ENCODE measurements at regions not wholly inside any gene's neighbourhood (a gene's known extent, or its start where the extent isn't known, plus 50 kb on each side); places are given as distances from the start of the nearest gene placed in this dataset.
"Not testable (repeated sequence)": the region's sequence is repeated elsewhere in the genome, so short reads cannot be mapped to it uniquely, and the experiment has no call there.

GRCh38 chr2:57615855-57616556, 430.6 kb upstream of the VRK2 start:
- POLR2A ChIA-PET, result no interaction called here
- CTCF ChIA-PET, result no interaction called here

GRCh38 chr2:57617318-57617717, 429.3 kb upstream of the VRK2 start:
- ChIA-PET POLR2A (no interaction called here), CTCF (no interaction called here)

DNA sequence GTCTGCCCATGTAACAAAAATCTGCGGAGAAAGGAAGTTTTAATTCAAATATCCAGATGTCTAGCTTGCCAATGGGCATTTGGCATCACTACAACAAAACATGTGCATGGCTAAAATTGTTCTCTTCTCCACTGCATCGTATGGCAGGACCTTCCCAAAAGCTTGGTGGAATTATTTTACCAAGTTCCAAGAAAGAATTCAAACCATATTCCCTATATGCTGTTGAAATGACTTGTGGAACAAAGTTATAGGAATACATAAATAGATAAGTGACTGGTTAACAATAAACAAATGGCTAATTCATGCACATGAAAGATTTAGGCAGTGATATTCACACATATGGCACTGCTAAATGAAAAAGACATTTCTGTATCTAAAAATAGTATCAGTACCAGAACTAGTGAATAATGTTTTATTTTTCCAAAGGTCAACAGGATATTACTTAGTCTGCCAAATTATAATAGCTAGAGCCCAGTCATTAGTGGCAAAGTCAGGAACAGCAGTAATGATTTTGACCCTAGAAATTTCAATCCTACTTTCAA, 425.4 kb upstream of the VRK2 start:
- CTCF ChIA-PET, result no interaction called here
- POLR2A ChIA-PET, result no interaction called here

DNA sequence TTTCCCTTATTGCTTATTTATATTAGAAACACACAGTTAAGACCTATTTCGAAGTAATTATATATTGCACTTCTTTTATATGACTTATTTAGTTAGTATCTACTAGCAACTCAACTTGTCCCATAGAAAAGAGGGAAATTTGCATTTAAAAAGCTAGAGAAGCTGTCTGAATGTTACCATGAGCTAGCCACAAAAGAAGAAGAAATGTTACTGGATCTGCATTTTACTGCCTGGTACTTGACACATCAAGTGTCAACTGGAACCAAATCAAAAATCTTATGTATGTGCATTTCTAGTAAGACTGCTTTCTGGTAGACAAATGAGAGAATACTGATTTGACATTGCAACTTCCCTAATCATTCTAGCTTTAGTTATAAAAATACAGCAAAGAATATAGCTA, 424.6 kb upstream of the VRK2 start:
- ChIA-PET POLR2A (no interaction called here), CTCF (no interaction called here)

DNA sequence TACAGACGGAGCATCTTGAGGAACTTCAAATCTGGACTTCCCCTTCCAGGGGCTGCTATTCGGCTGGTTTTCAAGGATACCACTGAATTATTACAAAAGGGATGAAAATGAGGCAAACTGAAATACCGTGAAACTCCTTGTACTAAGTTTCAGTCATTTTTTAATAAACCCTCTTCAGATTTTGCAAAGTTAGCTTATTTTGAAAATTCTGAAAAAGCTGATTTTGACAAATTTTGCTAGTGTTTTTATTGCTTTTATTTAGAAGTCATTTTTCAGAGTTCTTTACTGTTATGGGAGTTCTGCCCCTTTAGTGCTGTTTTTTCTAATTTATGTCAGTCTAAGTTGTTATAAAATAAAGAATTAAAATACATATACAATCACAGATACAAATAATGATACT, 390.4 kb upstream of the VRK2 start:
- ChIA-PET CTCF (no interaction called here), POLR2A (no interaction called here)

- CTCF ChIA-PET, result no interaction called here
- POLR2A ChIA-PET, result no interaction called here
Measured at GRCh38 chr2:57669570-57669969, 377.0 kb upstream of the VRK2 start.

- ChIA-PET CTCF (no interaction called here), POLR2A (no interaction called here)
Measured at GRCh38 chr2:57674025-57674424, 372.6 kb upstream of the VRK2 start.

DNA sequence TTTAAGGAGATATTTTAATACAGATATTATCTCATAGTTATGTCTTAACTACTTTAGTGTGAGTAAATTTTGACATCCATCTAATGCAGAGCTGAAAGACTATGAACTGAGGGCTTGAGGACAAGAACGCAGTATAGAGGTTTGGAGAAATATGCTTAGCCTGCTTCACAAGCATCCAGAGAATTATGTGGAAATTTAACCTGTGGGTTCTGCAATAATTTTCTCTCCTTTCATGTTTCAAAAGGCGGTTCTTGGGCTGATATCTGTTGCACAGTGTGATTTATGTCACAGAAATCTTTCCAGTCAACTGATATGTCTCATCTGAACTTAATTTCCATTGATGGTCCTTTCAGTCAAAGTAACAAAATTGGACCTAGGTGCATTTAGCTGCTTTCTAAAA, 371.9 kb upstream of the VRK2 start:
- POLR2A ChIA-PET, result no interaction called here
- CTCF ChIA-PET, result no interaction called here

- ChIA-PET POLR2A (no interaction called here), CTCF (no interaction called here)
Measured at GRCh38 chr2:57677296-57677695, 369.3 kb upstream of the VRK2 start.

GRCh38 chr2:57681650-57682049, 365.0 kb upstream of the VRK2 start:
- ChIA-PET CTCF (no interaction called here), POLR2A (no interaction called here)

DNA sequence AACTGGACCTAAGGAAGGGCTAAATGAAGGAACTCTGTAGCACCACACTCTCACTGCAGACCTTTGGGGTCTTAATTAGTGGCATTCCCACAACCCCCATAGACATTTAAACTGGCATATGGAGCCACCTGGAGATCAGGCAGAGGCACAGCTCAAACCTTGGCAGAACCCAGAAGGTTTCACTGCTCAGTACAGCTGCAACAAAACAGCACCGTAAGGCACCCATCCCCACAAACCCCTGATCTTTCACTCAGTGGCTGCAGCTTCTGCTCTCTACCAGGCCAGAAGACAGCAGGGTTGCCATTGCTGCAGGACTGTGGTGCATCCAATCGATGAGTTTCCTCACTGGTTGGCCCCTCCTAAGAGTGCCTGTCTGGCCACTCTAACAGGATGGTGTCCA, 361.6 kb upstream of the VRK2 start:
- POLR2A ChIA-PET, result no interaction called here
- CTCF ChIA-PET, result no interaction called here

DNA sequence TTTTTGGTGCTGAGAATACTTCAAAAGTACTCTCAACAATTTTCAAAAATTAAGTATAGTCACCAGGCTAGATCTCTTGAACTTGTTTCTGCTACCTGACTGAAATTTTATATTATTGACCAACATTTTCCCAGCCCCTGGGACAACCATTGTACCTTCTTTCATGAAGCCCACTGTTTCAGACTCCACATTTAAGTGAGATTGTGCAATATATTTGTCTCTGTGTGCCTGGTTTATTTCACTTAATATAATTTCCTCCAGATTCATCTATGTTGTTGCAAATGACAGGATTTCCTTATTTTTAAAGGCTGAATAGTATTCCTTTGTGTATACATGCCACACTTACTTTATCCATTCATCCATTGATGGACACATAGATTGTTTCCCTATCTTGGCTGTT, 354.2 kb upstream of the VRK2 start:
- ChIA-PET CTCF (no interaction called here), POLR2A (no interaction called here)

DNA sequence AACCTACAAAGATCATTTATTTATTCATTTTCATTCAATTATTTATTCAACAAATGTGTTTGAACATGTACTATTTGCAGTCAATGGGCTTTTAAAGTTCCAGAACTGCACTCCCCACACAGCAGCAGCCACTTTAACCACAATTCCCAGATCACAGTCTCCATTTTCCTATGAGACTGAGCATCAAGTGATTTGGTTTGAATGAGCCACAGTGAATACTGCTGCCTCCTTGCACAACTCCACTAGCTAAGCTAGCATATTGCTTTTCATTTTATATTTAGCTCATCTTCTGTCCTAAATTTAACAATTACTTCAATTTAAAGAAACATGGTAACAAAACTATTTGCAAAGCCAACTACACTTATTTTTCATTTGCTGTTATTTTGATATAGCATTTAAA, 353.4 kb upstream of the VRK2 start:
- ChIA-PET CTCF (no interaction called here), POLR2A (no interaction called here)

DNA sequence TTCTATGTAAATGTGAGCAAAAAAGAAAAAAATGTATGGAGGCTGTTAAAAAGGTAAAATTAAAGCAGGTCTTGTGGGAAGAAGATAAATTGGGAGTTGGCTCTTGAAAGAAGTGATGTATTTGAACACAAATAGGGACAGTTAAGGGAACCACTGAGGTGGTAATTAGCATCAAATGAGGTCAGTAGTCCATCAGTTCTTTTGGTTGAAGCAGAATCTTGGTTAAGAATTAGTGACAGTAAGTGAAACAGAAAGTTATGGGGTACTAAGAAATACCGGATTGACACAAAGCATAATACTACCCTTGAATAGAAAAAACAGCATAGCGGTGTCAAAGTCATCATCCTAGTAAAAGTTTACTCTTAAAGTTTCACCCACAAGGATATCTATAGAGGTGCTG, 352.6 kb upstream of the VRK2 start:
- CTCF ChIA-PET, result no interaction called here
- POLR2A ChIA-PET, result no interaction called here

- POLR2A ChIA-PET, result no interaction called here
- CTCF ChIA-PET, result no interaction called here
Measured at GRCh38 chr2:57696016-57696415, 350.6 kb upstream of the VRK2 start.

- POLR2A ChIA-PET, result no interaction called here
- CTCF ChIA-PET, result no interaction called here
Measured at GRCh38 chr2:57698392-57698791, 348.2 kb upstream of the VRK2 start.

- ChIA-PET POLR2A (no interaction called here), CTCF (no interaction called here)
Measured at GRCh38 chr2:57698935-57699449, 347.6 kb upstream of the VRK2 start.

DNA sequence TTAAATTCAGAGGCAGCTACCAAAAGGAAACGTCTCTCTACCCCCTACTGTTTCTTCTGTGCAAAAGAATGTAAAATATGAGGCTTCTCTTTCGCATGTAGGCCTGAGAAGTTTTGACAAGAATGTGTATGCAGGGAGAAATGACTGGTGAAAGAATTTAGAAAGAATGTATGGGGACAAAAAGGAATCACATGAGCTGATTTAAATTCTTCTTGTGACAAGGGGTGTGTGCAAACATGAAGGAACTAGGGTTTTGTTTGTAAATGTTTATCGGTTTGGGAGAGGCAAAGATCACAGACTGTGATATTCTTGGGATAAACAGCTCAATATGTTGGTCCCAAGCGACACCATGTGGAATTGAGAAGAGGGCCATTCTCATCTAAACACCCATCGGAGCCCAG, 345.2 kb upstream of the VRK2 start:
- ChIA-PET POLR2A (no interaction called here), CTCF (no interaction called here)

DNA sequence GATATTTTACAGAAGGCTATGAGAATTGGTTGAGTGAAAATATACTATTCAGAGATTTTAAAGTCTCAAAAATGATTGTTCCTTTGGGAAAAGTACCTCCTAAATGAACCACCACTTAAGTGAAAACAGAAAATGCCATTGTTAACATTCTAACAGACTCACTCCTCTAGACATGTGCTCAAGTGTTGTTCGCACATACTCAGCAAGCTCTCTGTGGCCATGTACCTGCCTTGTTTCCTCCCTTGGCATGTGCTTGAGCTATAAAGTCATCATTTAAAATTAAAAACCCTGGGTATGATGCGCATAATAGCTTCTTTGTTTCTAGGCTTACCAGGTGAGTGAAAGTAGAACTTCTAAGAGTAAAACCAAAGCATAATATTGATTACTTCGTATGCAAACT, 343.2 kb upstream of the VRK2 start:
- CTCF ChIA-PET, result no interaction called here

GRCh38 chr2:57707794-57708193, 338.8 kb upstream of the VRK2 start:
- POLR2A ChIA-PET, result not testable (repeated sequence)
- CTCF ChIA-PET, result interaction anchor here (0.7 kb wide), 1 partner anchor 25 kb away, joined by 4 read pairs; no protein-coding TSS in a partner anchor

More for the DNA sequence above, 343.2 kb upstream of the VRK2 start:
- POLR2A ChIA-PET, result no interaction called here

DNA sequence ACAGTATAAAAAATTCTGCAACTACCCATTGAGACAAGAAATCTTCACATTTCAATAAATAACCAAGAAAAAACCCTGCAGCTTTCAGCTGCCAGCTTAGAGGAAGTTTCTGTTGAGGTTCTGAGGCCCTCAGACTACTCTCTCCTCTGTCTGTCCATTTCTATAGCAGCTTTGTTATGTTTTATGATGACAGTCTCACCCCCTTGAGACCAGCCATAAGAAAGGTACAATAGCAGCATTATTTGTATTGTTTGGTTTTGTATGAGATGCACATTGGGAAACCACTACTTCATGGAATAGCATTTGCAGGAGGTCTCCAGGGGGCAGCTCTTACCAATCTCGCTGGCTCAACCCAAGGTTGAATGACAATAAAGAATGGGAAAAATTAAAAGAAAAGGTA, 334.6 kb upstream of the VRK2 start:
- ChIA-PET CTCF (interaction anchor here (1.4 kb wide), 1 partner anchor 9 kb away, joined by 3 read pairs; no protein-coding TSS in a partner anchor), POLR2A (no interaction called here)

All from activated CD8-positive, alpha-beta memory T cell treated with anti-CD3 and anti-CD28 coated beads for 36 hours (primary cell).